ENCODE measurements at regions not wholly inside any gene's neighbourhood (a gene's known extent, or its start where the extent isn't known, plus 50 kb on each side); places are given as distances from the start of the nearest gene placed in this dataset.
A peak's percentile ranks its signal among the peaks of the same experiment; 100 is the strongest.
"Not testable (repeated sequence)": the region's sequence is repeated elsewhere in the genome, so short reads cannot be mapped to it uniquely, and the experiment has no call there.

DNA sequence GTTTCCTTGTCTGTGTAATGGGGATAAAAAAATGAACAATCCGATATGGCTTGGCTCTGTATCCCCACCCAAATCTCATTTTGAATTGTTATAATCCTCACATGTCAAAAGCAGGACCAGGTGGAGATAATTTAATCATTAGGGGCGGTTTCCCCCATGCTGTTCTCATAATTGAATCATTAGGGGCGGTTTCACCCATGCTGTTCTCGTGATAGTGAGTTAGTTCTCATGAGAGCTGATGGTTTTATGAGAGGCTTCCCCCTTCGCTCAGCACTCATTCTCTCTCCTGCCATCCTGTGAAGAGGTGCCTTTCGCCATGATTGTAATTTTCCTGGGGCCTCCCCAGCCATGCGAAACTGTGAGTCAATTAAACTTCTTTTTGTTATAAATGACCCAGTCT is 633.5 kb downstream of the RAPGEF2 start:
- DNase-seq (ENCODE audit: low spot score): no peak

DNA sequence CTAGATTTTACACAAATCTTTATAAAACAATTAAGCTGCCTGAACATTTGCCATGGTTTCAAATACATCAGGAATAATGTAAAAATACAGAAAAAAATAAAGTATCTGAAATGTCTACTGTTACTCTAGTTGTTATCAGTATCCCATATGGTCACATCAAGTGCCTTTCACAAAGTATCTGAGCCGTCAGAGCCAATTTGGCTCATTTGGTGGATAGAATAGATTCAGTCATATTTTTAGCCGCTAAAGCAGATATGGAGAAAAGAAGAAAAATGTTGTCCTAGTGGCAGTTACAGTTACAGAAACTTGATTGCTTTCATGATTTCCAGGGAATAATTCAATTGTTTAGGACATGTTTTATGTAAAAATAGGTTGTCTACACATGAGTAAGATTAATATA is 641.1 kb downstream of the RAPGEF2 start:
- no peak for DNase-seq (ENCODE audit: low spot score)

DNA sequence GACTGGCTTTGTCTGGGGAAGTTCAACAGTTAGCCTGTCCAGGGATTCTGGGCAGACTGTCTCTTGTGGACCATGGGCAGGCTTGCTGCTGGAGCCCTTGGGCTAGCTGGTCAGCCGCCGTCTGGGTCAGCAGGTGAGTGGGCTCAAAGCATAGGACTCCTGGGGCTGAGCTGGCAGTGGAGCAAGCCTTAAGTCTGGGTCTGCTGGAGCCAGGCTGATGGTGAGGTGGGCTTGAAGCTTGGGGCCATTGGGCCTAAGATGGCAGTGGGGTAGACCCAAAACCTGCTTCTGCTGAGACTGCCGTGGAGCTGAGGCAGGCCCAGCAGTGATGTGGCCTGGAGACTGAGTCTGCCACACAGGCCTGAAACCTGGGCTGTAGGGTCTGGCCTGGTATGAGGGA is 645.1 kb downstream of the RAPGEF2 start:
- no peak for DNase-seq (ENCODE audit: low spot score)

DNA sequence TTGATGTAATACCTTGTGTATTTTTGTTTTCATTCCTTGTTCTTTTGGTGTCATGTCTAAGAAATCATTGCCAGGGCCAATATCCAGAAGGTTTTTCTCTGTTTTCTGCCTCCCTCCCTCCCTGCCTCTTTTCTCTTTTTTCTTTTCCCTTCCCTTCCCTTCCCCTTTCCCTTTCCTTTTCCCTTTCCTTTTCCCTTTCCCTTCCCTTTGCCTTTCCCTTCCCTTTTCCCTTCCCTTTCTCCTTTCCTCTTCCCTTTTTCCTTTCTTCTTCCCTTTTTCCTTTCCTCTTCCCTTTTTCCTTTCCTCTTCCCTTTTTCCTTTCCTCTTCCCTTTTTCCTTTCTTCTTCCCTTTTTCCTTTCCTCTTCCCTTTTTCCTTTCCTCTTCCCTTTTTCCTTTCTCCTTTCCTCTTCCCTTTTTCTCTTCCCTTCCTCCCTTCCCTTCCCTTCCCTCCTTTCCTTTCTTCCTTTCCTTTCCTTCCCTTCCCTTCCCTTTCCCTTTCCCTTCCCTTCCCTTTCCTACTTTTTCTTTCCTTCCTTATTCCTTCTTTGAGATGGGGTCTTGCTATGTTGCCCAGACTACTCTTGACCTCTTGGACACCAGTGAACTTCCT is 646.1 kb downstream of the RAPGEF2 start:
- no peak for DNase-seq (ENCODE audit: low spot score)

DNA sequence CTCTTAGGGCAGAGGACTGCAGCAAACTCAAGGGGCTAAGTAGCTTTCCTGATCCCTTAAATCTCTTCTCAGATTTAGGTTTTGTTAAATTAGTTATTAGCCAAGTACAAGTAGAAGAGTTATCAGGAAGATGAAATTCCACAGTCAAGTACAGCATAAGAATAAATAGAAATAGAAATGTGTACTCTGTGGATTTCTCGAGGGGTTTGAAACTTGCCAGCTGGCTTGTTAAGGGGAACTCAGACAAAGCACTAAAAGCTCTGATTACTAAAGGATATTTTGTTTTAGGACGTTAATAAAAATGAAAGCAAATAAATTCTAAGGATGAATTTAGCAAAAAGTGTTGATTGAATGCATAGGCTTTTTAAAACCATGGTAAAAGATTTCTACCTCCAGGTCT is 654.6 kb downstream of the RAPGEF2 start:
- no peak for DNase-seq (ENCODE audit: low spot score)

DNA sequence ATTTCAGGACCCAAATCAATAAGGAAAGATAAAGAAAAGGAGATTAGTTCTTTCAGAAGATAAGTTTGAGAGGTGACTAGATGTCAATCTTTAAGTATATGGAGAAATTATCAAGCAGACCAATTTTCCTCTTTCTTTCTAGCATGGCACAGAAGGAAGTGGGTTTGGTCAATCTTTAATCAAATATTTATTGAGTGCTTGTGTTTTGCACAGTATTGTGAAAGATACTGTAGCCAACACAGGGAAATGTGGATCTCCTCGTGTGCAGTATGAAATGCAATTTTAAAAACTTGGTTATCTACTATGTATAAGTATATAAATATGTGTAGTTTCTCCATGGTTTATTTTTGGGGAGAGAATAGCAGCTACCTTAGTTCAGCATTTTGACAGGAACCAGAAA is 655.2 kb downstream of the RAPGEF2 start:
- DNase-seq (ENCODE audit: low spot score): no peak

DNA sequence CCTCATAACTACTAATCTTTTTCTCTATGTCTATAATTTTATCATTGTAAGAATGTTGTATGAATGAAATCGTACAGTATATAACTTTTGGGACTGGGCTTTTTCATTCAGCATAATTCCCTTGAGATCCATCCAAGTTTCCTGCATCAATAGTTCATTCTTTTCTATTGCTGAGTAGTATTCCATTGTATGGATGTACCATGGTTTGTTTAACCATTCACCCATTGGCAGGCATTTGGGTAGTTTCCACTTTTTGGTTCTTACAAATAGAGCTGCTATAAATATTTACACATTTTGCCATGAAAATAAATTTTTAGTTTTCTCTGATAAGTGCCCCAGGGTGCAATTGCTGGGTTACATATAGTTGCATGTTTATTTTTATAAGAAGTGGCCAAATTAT is 659.8 kb downstream of the RAPGEF2 start:
- DNase-seq (ENCODE audit: low spot score): no peak

DNA sequence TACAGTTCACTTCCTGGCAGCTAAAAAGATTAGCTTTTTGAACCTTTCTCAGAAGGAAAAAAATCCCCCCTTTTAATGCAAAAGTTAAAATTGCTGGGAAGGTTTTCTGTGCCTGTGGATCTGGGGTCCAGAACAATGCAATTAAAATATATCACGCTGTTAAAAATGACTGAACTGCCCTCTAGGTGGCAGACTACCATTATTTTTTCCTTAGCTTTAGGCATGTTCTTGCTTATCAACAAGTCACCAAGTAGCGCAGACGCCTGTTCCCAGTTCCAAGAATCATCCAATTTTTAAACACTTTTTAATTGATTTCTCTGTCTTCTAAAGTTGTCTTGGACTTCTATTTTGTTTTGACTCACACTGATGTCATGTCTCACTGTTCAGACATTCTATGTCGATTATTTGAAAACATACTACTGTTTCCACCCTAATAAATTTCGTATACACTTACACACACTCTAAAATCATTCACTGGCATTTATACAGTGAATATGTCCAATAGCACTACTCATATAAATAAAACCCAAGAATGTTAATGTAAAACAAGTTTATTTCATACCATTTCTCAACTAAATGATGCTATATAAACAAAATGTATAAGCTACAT is 661.6 kb downstream of the RAPGEF2 start:
- DNase-seq (ENCODE audit: low spot score): peak; percentile 78

DNA sequence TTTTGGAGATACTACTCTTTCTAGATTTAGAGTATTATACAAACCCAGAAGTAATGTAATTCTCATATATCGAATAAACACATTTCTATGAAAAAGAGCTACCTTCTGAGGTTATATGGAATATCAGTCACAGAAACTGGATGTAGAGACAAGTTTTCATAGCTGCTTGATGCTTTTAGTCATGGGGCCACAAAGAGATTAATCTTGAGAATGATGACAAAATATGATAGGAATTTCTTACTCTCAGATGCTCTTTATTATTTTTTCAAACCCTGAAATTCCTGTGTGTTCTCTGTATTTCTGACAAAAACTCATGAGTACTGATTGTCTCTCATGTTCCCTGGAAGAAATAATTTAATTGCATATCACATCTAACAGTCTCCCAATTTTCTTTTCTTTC is 662.5 kb downstream of the RAPGEF2 start:
- DNase-seq (ENCODE audit: low spot score): no peak

DNA sequence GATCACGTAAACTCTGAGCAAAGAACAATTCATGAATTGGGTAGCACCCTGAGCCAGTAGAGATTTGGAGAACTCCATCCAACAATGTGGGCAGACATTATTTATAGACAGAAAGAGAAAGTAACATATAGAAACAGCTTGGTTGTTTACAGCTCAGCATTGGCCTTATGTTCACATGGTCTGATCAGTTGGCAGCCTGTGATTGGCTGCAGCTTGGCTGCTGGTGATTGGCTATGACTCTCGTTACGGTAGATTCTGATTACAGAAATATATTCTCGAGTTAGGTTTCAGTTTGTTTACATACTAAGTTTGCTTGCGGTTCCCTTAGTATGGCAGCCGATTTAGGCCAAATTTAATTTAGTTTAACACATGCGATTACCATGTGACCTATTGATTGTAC is 663.4 kb downstream of the RAPGEF2 start:
- no peak for DNase-seq (ENCODE audit: low spot score)

DNA sequence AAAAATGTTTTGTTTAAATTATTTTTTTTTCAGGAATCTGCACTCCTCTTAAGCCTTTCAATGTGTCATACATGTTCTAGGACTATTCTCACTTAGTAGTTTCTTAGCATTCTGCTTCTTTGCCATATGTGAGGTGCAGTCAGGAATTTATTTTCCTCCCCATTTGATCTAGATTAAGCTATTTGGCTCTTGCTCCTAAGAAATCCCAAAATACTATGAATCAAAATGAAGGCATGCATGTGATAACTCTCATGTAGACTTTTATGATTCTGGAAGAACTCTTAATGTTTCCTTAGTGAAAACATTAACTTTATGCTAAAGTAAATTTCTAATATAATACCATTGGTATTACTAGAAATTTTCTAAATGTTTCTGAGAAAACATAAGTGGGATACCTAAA is 664.5 kb downstream of the RAPGEF2 start:
- DNase-seq (ENCODE audit: low spot score): no peak

DNA sequence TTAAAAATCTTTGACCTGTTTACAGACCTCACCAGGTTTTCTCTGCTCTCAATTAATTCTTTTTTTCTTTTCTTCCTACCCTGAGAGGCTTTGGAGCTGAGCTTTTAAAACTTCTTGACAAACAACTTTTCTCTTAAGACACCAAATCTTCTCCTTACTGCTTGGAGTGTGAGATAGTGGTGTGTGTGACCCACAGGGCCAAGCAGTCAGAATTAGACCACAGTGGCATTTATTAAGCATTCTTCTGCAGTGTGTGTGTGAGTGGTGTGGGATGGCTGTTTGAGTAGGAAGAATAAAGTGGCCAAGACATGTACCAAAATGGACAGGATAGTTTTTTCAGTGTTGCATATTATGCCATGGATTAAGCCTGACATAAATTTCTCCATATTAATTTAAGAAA is 665.1 kb downstream of the RAPGEF2 start:
- no peak for DNase-seq (ENCODE audit: low spot score)

DNA sequence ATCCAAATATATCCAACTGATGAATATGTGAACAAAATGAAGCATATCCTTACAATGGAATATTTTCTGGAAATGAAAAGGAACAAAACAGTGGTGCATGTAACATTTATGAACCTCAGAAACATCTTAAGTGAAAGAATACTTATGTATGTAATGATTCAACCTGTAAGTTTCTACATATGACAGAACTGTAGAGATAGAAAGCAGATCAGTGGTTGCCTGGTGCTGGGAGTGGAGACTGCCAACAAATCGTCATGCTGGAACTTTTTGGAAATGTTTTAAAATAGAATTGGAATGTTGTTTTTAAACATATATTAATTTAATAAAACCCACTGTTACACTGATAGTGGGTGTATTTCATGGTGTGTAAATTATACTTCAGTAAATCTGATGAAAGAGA is 667.5 kb downstream of the RAPGEF2 start:
- no peak for DNase-seq (ENCODE audit: low spot score)

DNA sequence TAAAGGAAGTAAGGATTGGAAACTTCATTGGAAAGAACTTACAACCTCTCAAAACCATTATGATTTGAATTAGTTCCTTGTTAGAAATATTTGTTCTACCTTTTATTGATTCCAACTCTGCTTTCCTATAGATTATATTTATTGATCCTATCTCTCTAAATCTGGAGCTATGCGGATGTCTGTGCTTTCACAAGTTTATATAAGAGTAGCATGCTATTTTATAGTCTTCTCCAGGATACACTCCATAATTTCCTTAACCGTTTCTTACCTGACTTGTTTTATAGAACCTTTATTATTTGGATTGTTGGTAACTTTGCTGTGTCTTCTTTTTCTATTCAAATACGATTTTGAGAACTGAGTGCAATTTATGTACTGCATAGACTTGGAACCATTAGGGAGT is 668.1 kb downstream of the RAPGEF2 start:
- DNase-seq (ENCODE audit: low spot score): no peak

DNA sequence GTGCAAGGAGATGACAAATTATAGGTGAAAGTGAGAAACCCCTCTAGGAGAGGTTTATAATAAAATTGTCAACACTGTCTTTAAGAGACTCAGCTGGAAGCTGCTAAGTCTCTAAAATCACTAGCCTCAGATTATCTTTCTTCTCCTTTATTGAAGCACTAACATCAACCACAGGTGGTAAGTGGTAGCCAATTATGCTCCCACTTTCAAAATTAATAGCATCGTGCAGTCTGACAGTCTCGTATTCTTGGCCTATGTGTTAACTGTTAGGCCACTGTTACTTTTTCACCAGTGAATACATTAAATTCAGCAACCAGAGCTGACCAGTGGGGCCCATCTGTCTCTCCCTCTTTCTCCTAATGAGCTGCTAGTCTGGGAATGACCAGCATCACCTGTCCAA is 674.1 kb downstream of the RAPGEF2 start:
- no peak for DNase-seq (ENCODE audit: low spot score)

DNA sequence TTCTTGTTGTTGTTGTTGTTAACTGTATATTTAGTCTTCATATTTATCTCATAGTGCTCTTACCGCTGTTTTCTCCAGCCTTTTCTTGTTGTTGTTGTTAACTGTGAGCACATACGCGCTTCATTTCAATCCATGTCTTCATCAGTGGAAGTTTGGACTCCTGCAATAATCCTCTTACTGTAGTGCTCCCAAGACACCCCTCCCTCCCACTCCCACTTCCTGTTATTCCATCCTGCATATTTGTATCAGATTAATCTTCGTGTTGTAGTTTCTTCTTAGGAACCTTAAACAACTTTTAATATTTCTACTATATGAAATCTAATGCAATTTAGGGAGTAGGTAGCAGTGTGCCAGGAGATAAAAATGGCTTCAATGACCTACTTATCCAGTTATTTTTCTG is 674.8 kb downstream of the RAPGEF2 start:
- DNase-seq (ENCODE audit: low spot score): no peak

DNA sequence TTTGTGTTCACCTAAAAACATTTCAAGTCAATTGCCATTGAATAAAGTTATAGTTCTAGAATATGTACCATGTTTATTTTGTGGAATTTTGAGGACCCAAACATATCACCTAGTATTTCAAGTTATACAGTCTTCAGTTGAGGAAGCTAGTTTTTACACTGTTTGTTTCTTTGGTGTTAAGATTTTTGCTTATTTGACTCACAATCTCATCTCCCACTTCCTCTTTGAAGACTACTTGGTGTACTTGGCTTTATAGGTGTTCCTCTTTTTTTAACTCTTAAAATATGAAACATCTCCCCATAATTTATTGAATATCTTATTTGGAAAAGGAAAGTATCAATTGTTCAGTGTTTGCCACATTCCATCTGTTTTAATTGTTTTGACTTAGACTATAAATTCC is 675.4 kb downstream of the RAPGEF2 start:
- DNase-seq (ENCODE audit: low spot score): no peak

DNA sequence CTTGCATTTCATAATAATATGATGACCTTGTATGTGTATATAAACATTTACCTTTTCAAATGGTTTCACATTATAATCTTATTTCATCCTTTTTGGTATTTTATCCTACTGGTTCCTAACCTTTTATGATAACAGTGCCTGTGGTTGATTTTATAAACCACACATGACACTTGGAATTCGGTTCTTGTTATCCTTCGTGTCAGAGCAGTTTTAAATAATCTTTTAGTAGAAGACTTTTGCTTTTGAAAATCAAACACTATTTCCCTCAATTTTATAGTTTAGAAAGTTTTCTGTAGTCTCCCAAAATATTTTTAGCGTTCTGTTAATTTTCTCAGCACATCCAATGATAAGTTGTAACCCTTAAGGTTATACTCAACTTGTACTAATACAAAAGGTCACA is 676.8 kb downstream of the RAPGEF2 start:
- DNase-seq (ENCODE audit: low spot score): no peak

DNA sequence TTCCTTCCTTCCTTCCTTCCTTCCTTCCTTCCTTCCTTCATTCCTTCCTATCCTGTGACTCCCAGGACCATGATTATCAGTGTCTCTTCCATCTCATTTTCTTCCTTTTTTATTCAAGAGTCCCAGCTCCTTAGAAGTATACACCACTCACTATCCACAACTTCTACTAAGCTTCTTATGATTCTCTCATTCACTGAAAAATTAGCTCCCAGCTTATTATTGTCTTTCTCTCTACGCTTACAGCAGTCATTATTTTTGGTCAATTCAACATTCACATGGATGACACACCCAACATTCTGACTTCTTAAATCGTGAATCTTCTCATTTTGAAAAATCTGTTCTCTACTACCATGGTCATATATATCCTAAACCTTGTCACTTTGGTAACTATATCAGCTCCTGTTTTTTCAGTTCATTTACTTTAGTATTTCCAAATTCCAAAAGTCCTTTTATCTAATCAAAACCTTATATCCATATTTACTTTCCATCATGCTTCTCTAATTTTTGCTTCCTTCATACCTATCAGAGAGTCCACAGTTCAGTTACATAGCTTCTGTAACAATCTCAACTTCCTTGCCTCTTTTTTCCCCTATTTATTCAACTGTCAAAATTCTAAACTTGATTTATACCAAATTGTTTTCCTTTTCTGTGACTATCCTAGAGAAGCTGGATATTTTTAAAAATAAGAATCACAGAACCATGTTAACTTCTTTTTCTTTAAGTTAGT is 677.5 kb downstream of the RAPGEF2 start:
- DNase-seq (ENCODE audit: low spot score): no peak

DNA sequence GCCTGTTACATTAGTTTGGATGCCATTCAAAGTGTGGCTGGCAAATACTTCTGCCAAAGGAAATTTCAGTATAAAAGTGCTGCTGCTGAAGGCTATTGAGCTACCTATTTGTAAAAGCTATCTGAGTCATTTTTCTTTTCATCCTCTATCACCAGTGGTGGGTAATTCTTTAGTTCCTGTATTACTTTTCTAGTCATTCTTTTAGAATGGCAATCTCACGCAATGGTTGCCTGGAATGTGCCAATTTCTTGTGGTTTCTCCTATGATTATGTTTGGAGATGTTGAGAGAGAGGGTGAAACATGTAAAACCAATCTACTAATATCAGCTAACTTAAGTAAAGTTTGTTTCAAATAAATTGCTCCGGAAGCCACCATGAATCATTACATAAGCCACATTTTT is 685.0 kb downstream of the RAPGEF2 start:
- no peak for DNase-seq (ENCODE audit: low spot score)

DNA sequence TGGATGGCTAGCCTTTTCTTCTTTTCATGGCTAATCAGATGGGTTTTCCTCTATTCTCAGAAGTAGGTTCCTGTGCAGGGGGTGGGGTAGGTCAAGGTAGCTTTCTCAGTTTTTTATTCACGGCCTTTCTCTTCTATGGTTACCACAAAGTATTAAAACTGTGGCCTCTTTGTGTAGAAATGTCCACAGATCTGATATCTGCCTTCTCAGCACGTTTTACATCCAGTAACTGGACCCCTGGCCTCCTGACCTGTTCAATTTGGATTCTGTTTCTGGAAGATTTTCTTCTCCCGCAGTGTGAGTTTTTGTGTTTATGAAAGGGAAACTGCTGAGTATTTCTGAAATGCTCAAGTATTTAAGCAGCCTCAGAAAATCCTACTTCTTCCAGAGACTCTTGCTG is 688.5 kb downstream of the RAPGEF2 start:
- DNase-seq (ENCODE audit: low spot score): no peak

DNA sequence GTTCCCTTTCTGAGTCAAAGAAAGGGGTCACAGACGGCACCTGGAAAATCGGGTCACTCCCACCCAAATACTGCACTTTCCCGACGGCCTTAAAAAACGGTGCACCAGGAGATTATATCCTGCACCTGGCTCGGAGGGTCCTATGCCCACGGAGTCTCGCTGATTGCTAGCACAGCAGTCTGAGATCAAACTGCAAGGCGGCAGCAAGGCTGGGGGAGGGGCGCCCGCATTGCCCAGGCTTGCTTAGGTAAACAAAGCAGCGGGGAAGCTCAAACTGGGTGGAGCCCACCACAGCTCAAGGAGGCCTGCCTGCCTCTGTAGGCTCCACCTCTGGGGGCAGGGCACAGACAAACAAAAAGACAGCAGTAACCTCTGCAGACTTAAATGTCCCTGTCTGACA is 701.7 kb downstream of the RAPGEF2 start:
- not testable (repeated sequence) for DNase-seq (ENCODE audit: low spot score)

DNA sequence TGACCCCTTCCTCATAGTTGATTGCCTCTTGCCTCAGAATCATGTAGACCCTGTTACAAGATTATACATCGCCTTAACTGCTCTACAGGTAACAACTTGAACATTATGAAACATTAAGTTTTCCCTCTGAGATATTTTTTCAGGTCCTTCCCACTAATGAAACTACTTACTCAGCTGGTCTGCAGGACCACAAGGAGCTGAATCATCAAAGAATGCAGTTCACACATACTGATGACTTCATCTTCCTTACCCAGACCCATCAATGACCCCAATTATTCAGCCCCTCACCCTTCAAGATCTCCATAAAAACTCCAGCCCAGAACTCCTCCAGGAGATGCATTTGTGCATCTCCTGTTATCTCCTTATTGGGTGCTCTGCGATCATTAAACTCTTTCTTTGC is 720.9 kb downstream of the RAPGEF2 start:
- DNase-seq (ENCODE audit: low spot score): no peak
